Left ventricle myocardium superior (tissue), 1 donor: ENCODE measurements at regions not wholly inside any gene's neighbourhood (a gene's known extent, or its start where the extent isn't known, plus 50 kb on each side); places are given as distances from the start of the nearest gene placed in this dataset.

ENCODE experiments used
- ATAC-seq: fragments of 200-7000 bp; cut with Tn5 transposase; one replicate; pipeline ENCODE4 v1.9.1; 2020; ENCODE audit warnings: mild to moderate bottlenecking, moderate library complexity
- DNase-seq: peaks from one replicate; pipeline ENCODE4 v3.0.0-alpha.2; 2020
- intact Hi-C: fragments of 100-400 bp; cut with micrococcal nuclease; formaldehyde crosslinking; loops from one replicate; pipeline ENCODE4 v1.11.0; 2022
- donor health status: DM: no; HTN: yes; CAD: no; lungs with severe emphysema.

DNA sequence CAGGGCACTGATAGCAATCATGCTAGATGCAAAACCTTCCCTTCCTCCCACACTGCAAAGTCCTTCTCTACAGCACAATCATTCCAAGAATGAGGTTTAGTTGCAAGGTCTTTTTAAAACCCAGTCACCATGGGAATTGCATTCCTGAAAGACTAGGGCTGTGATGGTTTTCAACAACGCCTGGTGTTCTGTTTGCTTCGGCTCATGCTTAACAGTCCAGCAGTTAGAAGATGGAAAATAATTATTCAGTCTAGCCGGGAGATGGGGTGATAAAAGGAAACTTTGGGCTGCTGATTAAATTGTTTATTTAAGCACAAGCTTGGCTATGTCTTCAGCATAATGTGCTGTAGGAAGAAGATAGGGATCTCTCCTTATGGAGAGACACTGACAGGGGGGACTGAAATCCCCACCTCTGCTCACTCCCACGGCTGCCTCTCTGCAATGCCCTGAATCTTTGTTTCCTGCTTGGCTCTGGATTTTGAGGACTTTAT, 211.4 kb downstream of the MID1IP1 start:
- intact Hi-C loops, result no loop called here
- ATAC-seq (peak; percentile 66), DNase-seq (no peak)

DNA sequence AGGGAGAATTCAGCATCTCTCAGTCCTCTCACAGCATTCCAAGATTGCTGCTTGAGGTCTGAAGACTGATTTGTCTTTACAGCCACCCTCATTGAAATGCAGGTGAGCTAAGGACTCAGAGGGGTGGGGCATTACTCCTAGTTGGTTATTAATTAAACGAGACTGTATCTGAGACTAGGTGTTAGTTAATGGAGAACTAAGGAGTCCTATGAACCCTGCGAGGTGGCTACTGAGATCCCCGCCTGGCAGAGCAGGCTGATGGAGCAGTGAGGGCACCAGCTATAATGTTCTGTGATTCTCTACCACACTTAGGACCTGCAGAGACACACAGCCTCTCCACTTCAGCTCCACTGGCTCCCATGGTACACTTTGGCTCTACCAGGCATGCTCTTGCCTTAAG, 215.3 kb downstream of the MID1IP1 start:
- ATAC-seq (no peak), DNase-seq (no peak)

DNA sequence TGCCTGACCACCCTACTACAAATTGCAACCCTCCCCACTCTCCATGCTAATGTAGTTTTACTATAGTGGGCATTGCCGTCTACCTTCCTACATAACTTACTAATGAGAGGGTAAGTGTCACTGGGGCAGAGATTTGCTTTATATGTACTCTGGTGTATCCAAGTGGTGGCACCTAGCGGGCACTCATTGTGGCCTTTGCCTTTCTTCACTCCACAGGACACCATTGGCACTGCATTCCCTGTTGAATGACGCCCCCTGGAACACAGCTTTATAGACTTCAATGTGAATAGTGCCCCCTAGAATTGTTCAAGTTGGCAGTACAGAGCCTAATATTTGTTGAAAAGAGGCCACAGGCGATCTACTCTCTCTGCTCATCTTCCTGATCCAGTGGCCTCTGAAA, 215.8 kb downstream of the MID1IP1 start:
- ATAC-seq, result no peak
- intact Hi-C loops, result no loop called here
- DNase-seq, result no peak

More for the DNA sequence above, 215.3 kb downstream of the MID1IP1 start:
- intact Hi-C loops, result no loop called here

DNA sequence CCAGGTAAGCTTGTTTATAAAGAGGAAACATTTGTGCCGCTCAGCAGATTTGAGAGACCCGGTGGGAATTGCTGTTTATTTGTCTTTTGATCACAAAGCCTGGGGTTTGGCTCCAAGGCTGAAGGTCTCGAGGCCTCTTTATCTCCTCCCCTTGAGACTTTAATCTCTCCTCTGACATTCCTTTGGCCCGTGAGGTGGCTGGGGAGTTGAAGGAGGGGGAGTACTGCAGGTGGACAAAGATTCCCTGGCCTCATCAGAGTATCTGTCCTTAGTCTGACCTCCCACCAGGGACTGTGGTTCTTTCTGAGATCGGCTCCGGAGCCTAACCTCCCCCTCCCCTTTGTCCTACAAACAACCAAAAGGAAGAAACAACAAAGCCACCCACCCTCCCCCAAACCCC, 216.5 kb downstream of the MID1IP1 start:
- intact Hi-C loops, result no loop called here
- no peak for ATAC-seq
- no peak for DNase-seq

DNA sequence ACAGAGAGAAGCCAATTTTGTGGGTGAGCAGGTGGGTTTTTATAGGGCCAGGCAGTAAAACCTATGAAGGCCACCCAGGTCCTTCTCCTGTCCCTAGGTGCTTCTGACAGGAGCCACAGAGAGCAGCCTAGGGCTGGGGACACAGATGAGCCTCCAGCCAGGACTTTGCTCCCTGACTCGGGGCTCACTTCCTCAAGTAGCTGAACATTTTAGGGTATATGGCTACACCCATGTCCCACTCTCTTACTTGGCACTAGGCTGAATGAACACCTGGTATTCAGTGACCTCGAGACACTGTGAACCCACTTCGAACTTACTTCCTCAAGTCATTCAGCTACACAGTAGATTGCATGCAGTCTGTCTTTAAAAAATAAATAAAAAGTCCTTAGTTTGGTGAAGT, 217.3 kb downstream of the MID1IP1 start:
- ATAC-seq (no peak), DNase-seq (no peak)
- intact Hi-C loops, result no loop called here

DNA sequence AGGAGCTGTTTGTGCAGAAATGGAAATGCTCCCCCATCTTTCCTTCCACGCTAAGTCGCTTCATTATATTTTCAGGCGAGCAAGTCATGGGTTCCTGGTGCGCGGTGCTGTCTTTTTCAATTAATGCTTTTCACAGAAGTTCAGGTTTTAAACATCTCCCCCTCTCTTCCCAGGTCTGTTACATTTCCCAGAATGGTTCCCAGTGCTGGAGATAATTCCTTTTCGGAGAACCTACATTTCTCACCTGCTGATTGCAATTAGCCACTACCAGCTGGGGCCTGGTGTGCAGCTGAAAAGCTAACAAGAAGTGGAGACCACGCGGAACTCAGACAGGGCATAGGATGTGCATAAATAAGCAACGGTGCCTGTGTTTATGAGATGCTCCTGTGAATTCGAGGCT, 217.8 kb downstream of the MID1IP1 start:
- ATAC-seq (no peak), DNase-seq (no peak)
- intact Hi-C loops, result no loop called here

DNA sequence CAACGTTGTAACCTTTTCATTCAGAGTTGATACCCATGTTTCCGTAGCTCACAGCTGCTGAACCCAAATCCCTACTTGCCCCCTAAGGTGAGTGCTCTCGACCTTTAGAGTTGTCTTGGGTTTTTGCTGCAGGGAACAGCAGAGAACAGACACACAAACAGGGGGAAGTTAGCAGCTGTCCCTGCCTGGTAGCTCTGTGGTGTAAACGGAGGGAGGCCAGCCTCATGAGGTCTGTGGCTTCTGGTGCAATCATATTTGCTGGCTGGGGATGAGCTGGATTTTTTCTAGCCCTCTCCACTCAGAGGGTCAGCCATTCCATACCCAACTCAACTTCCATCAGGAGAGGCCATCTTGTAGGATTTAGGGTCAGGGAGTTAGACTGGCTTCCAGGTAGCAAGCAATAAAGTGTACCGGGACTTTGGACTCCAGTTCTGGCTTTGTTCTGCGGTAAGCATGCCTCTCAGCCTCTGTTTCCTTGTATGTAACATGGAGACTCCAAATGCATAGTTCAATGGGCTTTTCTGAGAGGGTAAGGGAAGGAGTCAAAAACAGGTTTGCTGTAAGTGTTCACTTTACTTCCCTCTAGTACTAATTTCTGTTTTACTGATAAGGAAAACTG, 218.9 kb downstream of the MID1IP1 start:
- intact Hi-C loops, result no loop called here
- DNase-seq (no peak), ATAC-seq (no peak)

DNA sequence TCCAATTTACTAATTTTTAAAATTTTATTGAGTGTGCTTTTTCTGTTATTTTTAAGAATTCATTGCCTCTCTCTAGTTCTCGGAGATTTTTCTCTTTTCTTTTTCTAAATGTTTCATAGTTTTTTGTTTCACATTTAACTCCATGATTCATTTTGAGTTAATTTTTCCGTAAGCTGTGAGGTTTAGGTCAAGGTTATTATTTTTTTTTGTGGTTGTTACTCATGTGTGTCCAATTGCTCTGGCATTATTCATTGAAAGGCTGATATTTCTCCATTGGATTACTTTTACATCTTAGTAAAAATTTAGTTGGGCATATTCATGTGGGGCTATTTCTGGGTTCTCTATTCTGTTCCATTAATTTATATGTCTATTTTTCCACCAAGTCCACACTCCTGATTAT, 220.8 kb downstream of the MID1IP1 start:
- intact Hi-C loops, result no loop called here
- DNase-seq, result no peak
- no peak for ATAC-seq

DNA sequence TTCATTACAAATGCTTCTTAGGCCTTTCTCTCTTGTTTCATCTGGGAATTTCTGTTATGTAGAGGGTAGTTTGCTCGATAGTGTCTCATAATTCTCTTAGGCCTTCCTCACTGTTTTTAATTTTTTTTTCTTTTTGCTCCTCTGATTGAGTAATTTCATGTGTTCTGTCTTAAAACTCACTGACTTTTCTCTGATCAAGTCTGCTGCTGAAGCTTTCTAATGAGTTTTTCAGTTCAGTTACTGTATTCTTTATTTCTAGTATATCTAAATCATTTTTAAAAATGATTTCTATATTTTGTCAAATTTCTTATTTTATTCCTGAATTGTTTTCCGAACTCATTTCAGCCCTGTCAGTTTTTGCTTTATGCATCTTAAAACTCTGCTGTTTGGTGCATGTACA, 228.0 kb downstream of the MID1IP1 start:
- ATAC-seq (no peak), DNase-seq (no peak)
- intact Hi-C loops, result no loop called here

DNA sequence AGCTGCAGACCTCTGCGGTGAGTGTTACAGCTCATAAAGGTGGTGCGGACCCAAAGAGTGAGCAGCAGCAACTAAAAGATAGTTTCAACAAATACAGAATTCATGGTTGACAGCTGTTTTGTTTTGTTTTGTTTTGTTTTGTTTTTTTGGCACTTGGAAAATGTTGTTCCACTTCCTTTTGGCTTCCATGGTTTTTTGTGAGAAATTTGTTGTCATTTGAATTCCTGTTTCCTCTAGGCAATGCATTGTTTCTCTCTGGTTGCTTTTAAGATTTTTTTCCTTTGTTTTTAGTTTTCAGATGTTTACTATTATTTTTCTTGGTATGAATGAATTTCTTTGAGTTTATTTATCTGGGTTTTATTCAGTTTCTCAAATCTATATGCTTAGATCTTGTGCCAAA, 229.4 kb downstream of the MID1IP1 start:
- ATAC-seq (no peak), DNase-seq (no peak)
- intact Hi-C loops, result no loop called here

DNA sequence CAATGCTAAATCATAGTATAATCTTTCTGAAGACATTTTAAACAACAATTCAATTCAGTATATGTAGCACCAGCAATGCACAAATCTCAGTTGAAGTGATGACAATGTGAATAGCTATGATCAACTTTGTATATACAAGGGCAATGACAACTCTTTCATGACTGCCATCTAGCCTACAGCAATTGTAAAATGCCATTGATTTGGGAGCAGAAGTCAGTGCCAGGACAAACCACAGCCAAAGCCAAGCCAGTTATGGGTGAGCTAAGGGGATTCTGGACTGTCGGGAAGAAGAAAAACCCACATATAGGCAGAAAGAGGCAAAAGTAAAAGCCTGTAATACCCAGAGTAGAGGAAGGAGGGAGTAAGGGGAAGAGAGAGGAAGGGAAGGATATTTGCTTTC, 238.6 kb downstream of the MID1IP1 start:
- no peak for DNase-seq
- ATAC-seq, result no peak
- intact Hi-C loops, result no loop called here

DNA sequence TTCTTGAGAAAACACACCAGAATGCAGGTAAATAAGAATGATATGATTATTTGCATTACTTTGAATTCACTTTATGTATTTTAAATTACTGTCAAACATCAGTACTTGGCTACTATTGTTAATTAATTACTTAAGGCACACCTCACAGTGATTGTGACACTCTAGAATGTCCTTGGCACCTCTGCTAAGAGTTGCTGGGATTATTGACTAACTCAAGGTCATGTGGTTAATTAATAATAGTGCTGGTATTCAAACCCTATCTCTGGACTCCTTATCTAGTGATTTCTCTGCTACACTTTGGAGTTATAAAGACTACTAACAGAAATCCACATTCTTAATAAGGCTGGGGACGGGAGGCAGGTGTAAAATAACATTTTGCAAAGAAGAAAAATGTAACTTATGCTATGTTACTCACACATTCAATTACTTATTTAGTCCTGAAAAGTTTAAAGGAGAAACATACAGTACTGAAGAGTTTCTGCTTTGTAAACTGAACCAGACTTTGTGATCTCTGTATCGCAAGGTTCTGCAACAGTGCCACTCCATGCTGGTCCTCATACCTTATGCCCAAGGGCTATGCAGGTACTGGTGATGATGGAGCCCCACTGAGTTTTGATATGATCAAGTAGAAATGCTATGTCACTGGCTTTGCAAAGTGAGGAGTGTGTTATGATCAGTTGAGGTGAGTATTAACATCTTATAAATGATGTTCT, 242.7 kb downstream of the MID1IP1 start:
- intact Hi-C loops, result no loop called here
- DNase-seq (no peak), ATAC-seq (no peak)

DNA sequence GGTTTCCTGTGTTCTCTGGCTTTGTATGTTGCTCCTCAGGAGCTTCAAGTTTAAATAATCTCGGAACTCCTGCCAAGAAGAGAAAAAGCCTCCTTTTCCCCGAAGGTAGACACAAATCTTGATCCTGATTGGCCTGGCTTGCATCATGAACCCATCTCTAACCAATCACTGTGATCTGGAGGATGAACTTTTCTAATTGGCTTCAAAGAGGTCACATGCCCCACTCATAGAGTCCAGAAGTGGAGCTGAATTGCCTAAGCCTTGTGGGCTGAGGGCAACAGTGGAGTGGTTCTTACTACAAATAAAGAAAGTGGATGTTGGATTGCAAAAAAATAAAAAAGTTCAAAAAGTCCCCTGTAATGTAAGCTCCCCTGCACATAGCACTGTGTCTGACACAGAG, 245.9 kb downstream of the MID1IP1 start:
- intact Hi-C loops, result no loop called here
- ATAC-seq (no peak), DNase-seq (no peak)

DNA sequence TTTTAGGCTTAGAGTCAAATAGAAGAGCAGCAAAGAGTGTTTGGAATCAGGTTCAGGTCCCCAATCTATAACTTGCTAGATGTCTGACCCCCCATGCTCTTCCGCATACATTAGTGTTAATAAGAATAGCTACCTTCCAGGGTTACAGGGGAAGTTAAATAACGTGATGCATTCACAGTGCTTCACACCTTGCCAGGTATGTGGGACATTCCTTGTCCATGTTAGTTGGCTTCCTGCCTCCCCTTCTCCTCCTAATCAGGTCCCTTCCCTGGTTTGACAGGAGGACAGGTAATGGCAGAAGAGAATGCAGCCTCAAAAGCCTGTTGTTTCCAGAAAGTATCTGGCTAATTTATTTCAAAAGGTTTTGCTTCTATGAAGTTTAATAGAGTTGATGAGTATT, 248.7 kb downstream of the MID1IP1 start:
- no peak for DNase-seq
- intact Hi-C loops, result no loop called here
- ATAC-seq, result no peak

DNA sequence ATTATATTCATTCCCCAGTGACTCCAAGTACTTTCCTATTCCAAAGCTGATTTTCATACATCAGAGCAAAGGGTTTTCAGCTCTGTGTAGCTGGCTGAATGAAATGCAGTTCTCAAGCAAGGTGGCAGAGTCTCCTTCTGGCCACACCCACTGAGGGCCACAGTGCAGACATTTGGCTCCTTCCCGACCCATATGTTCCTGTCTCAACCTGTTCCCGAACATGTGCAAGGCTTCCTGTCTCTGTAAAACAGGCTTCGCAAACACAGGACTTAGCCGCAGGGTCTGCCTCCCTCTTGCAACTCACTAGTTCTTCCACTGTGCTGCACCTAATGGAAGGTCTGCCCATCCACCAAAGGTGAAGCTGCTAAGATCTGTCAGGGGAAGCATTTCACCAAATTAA, 249.2 kb downstream of the MID1IP1 start:
- DNase-seq, result no peak
- no peak for ATAC-seq
- intact Hi-C loops, result no loop called here

DNA sequence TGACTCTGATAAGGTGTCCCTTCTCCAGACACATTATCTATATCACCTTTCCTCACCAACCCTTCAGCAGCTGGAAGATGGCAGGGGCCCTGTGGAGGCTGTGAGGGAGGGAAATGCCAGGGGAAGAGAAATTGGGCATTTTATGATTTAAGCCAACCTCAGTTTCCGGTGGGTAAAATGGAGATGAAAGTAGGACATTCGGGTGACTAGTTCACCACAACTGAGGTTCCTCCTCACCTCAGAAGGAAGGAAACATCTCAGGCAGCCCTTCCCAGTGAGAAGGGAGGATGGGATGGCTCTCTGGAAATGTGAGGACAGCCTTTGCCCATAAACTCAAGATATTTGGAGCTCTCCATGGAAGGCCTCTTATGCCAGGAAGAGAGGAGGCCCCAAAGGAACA, 251.5 kb downstream of the MID1IP1 start:
- ATAC-seq, result no peak
- intact Hi-C loops, result no loop called here
- no peak for DNase-seq

DNA sequence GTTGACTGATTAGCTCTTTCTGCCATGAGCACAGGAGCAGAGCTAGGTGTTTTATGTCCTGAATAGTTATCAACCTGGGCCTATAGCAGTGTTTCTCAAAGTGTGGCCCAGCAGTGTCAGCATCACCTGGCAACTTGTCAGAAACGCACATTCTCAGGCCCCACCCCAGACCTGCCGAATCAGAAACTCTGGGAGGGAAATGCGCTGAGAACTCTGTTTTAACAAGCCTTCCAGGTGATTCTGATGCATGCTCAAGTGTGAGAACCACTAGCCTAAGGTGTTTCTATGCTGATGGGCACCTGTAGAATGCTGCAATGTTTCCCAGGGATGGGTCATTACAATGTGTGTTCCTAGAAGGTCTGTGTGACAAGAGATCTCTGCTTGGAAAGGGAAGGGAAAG, 257.5 kb downstream of the MID1IP1 start:
- DNase-seq (no peak), ATAC-seq (no peak)
- intact Hi-C loops, result no loop called here

DNA sequence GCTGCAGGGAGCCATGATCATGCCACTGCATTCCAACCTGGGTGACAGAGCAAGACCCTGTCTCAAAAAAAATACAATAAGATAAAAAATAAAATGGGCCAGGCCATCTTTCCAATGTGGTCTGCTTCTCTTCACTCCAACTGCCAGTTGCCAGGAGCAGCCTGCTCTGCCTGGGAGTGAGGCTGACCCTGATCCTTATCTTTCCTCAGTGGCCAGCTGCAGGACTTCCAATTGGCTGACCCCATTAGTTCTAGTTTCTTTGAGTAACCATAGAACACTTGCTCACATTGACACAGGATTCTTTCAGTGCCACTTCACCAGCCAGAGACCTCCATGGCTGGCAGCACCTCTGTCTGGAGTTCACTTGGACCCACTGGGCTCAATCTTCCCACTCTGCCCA, 258.6 kb downstream of the MID1IP1 start:
- no peak for ATAC-seq
- DNase-seq, result no peak
- intact Hi-C loops, result no loop called here

DNA sequence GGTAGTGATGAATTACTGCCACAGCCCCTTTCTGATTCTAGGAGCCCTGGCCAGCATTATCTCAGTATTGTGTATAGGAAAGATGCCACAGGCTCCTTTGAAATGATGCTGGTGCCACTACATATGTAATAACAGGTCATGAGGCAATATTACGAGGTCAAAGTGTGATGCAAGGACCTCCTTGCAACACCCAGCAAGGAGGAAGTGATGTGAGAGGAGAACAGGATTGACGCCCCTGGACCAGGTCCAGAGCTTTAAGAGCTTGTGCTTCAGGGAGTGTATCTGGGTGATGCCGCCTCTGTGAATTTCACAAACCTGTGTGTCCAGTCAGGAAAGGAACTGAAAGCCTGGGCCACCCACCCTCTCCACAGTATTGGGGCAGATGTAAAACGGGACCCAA, 261.8 kb downstream of the MID1IP1 start:
- DNase-seq (no peak), ATAC-seq (no peak)
- intact Hi-C loops, result no loop called here

DNA sequence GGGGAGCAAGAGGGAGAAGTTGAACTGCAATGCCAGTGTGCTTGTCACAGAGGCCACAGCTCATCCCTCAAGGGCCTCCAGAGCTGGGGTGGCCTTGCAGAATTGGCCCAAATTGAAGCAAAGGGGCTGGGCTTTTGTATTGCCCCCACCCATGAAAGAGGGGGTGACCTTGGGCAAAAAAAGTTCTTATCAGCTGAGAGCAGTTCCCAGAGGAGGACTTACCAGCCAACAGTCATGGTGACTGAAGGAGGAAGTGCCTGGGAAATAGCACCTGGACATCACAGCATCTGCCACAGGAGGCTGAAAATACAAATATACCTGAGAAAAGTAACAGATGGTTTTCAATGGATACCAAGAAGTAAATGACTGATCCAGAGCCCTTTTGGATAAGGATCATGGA, 262.4 kb downstream of the MID1IP1 start:
- DNase-seq, result no peak
- intact Hi-C loops, result no loop called here
- ATAC-seq, result no peak
